ENCODE measurements at regions not wholly inside any gene's neighbourhood (a gene's known extent, or its start where the extent isn't known, plus 50 kb on each side); places are given as distances from the start of the nearest gene placed in this dataset.
A peak's percentile ranks its signal among the peaks of the same experiment; 100 is the strongest.

- no peak for DNase-seq
These were observed 107.6 kb downstream of the AMER1 start for GRCh38 chrX:64097891-64098290.

GRCh38 chrX:64093761-64094160, 111.7 kb downstream of the AMER1 start:
- peak; percentile 12 to 13 for DNase-seq

Data from Kasumi-1 (cell line).